NCI-H460 (cell line): ENCODE measurements at regions not wholly inside any gene's neighbourhood (a gene's known extent, or its start where the extent isn't known, plus 50 kb on each side); places are given as distances from the start of the nearest gene placed in this dataset.

Source experiments
- DNase-seq: peaks from one replicate; pipeline ENCODE4 v3.0.0-alpha.2; 2016; ENCODE audit warnings: low read depth; ENCODE audit errors: extremely low read depth

GRCh38 chr12:97912943-97913342 is 450.3 kb downstream of the RMST start:
- DNase-seq = peak; percentile 1

GRCh38 chr12:97921979-97922722 is 459.5 kb downstream of the RMST start:
- DNase-seq = no peak

GRCh38 chr12:97923546-97923945 is 460.9 kb downstream of the RMST start:
- DNase-seq = no peak

GRCh38 chr12:97924122-97924521 is 461.5 kb downstream of the RMST start:
- DNase-seq = no peak

GRCh38 chr12:97927977-97928376 is 465.4 kb downstream of the RMST start:
- DNase-seq = no peak

- no peak for DNase-seq
These were observed 473.6 kb downstream of the RMST start for GRCh38 chr12:97936165-97936564.

GRCh38 chr12:97938031-97938430 is 475.4 kb downstream of the RMST start:
- no peak for DNase-seq

GRCh38 chr12:97939156-97939555 is 476.6 kb downstream of the RMST start:
- no peak for DNase-seq

- DNase-seq = no peak
These were observed 477.5 kb downstream of the RMST start for GRCh38 chr12:97940105-97940504.

GRCh38 chr12:97940629-97941028 is 478.0 kb downstream of the RMST start:
- no peak for DNase-seq

GRCh38 chr12:97941686-97942354 is 479.2 kb downstream of the RMST start:
- no peak for DNase-seq

GRCh38 chr12:97943359-97943758 is 480.8 kb downstream of the RMST start:
- no peak for DNase-seq

- no peak for DNase-seq
These were observed 482.0 kb downstream of the RMST start for GRCh38 chr12:97944576-97944975.

GRCh38 chr12:97946701-97947100 is 484.1 kb downstream of the RMST start:
- DNase-seq = no peak

GRCh38 chr12:97948591-97948990 is 486.0 kb downstream of the RMST start:
- no peak for DNase-seq

GRCh38 chr12:97951239-97951638 is 488.6 kb downstream of the RMST start:
- DNase-seq = no peak

GRCh38 chr12:97951717-97952116 is 489.1 kb downstream of the RMST start:
- DNase-seq = no peak

GRCh38 chr12:97957109-97957508 is 494.5 kb downstream of the RMST start:
- DNase-seq = no peak

- no peak for DNase-seq
These were observed 497.6 kb downstream of the RMST start for GRCh38 chr12:97960225-97960624.

GRCh38 chr12:97960741-97961608 is 498.4 kb downstream of the RMST start:
- peak; percentile 25 for DNase-seq

GRCh38 chr12:97967831-97968230 is 505.2 kb downstream of the RMST start:
- DNase-seq = no peak
